ENCODE measurements at regions not wholly inside any gene's neighbourhood (a gene's known extent, or its start where the extent isn't known, plus 50 kb on each side); places are given as distances from the start of the nearest gene placed in this dataset.
"Not testable (repeated sequence)": the region's sequence is repeated elsewhere in the genome, so short reads cannot be mapped to it uniquely, and the experiment has no call there.

DNA sequence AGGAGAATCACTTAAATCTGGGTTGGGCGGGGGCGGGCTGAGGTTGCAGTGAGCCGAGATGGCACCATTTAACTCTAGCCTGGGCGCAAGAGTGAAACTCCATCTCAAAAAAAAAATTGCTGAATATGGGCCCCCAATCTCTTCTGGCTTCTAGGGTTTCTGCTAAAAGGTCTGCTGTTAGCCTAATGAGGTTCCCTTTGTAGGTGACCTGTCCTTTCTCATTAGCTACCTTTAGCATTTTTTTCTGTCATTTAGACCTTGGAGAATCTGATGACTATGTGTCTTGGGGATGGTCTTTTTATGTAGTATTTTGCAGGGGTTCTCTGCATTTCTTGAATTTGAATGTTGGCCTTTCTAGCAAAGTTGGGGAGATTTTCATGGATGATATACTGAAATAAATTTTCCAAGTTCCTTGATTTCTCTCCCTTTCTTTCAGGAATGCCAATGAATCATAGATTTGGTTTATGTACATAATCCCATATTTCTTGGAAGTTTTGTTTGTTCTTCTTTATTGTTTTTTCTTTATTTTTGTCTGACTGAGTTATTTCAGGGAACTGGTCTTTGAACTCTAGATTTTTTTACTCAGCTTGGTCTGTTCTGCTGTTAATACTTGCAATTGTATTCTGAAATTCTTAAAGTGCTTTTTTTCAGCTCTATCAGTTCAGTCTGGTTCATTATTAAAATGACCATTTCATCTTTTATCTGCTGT is 181.5 kb downstream of the TTC6 start:
- Mint-ChIP-seq H3K27ac (ENCODE audit: unreplicated experiment) (no peak overlapping the region), H3K4me3 (ENCODE audit: unreplicated experiment) (no peak overlapping the region), H3K36me3 (ENCODE audit: low read depth, unreplicated experiment) (no peaks in the 10 kb centered on the region), H3K4me1 (ENCODE audit: low read depth, unreplicated experiment) (no peaks in the 10 kb centered on the region), H3K9me3 (ENCODE audit: unreplicated experiment) (peaks cover 1% of the 10 kb centered on the region), H3K27me3 (ENCODE audit: low read depth, unreplicated experiment) (peaks cover 4% of the 10 kb centered on the region)
- Histone ChIP-seq H3K4me1 (ENCODE audit: insufficient read depth, low read length) (no peaks in the 10 kb centered on the region), H3K9ac (ENCODE audit: low read length) (no peak overlapping the region), H3K4me3 (ENCODE audit: insufficient read depth, low read depth, low read length) (no peak overlapping the region), H3K27me3 (ENCODE audit: insufficient read depth, low read length) (no peaks in the 10 kb centered on the region), H3K79me2 (ENCODE audit: insufficient read depth, low read length) (no peaks in the 10 kb centered on the region), H4K20me1 (ENCODE audit: insufficient read depth, low read length) (no peaks in the 10 kb centered on the region), H2AFZ (ENCODE audit: low read depth, low read length) (no peak overlapping the region), H3K4me2 (ENCODE audit: low read length) (no peak overlapping the region), H3K36me3 (ENCODE audit: insufficient read depth, low read length) (no peaks in the 10 kb centered on the region), H3K27ac (ENCODE audit: low read depth, low read length) (no peak overlapping the region), H3K9me3 (ENCODE audit: insufficient read depth, low read depth, low read length) (no peaks in the 10 kb centered on the region)
- no peak for TF ChIP-seq EZH2 (IDR thresholded peaks at IDR 0.05; ENCODE audit: insufficient read depth, low read length)
- TF ChIP-seq CTCF (IDR thresholded peaks at IDR 0.05; ENCODE audit: insufficient read depth, low read depth, low read length), result no peak
- DNase-seq (ENCODE audit: low read depth) (no peak), FAIRE-seq (no peak)

- Histone ChIP-seq H3K9me3 (ENCODE audit: insufficient read depth, low read depth, low read length) (no peaks in the 10 kb centered on the region), H4K20me1 (ENCODE audit: insufficient read depth, low read length) (no peaks in the 10 kb centered on the region), H3K4me2 (ENCODE audit: low read length) (no peak overlapping the region), H3K27me3 (ENCODE audit: insufficient read depth, low read length) (no peaks in the 10 kb centered on the region), H3K79me2 (ENCODE audit: insufficient read depth, low read length) (no peaks in the 10 kb centered on the region), H3K9ac (ENCODE audit: low read length) (no peak overlapping the region), H3K4me1 (ENCODE audit: insufficient read depth, low read length) (no peaks in the 10 kb centered on the region), H3K36me3 (ENCODE audit: insufficient read depth, low read length) (no peaks in the 10 kb centered on the region), H2AFZ (ENCODE audit: low read depth, low read length) (no peak overlapping the region), H3K27ac (ENCODE audit: low read depth, low read length) (no peak overlapping the region), H3K4me3 (ENCODE audit: insufficient read depth, low read depth, low read length) (no peak overlapping the region)
- Mint-ChIP-seq H3K4me3 (ENCODE audit: unreplicated experiment) (no peak overlapping the region), H3K4me1 (ENCODE audit: low read depth, unreplicated experiment) (no peaks in the 10 kb centered on the region), H3K36me3 (ENCODE audit: low read depth, unreplicated experiment) (no peaks in the 10 kb centered on the region), H3K27ac (ENCODE audit: unreplicated experiment) (no peak overlapping the region), H3K27me3 (ENCODE audit: low read depth, unreplicated experiment) (peaks cover 6% of the 10 kb centered on the region), H3K9me3 (ENCODE audit: unreplicated experiment) (peaks cover 1% of the 10 kb centered on the region)
- FAIRE-seq (no peak), DNase-seq (ENCODE audit: low read depth) (no peak)
- TF ChIP-seq EZH2 (IDR thresholded peaks at IDR 0.05; ENCODE audit: insufficient read depth, low read length) (no peak), CTCF (IDR thresholded peaks at IDR 0.05; ENCODE audit: insufficient read depth, low read depth, low read length) (no peak)
Observed at GRCh38 chr14:37778135-37778943, 182.9 kb downstream of the TTC6 start.

- Mint-ChIP-seq H3K27me3 (ENCODE audit: low read depth, unreplicated experiment) (peaks cover 9% of the 10 kb centered on the region), H3K27ac (ENCODE audit: unreplicated experiment) (no peak overlapping the region), H3K9me3 (ENCODE audit: unreplicated experiment) (peaks cover 1% of the 10 kb centered on the region), H3K4me1 (ENCODE audit: low read depth, unreplicated experiment) (no peaks in the 10 kb centered on the region), H3K4me3 (ENCODE audit: unreplicated experiment) (no peak overlapping the region), H3K36me3 (ENCODE audit: low read depth, unreplicated experiment) (no peaks in the 10 kb centered on the region)
- Histone ChIP-seq H3K36me3 (ENCODE audit: insufficient read depth, low read length) (no peaks in the 10 kb centered on the region), H3K4me3 (ENCODE audit: insufficient read depth, low read depth, low read length) (no peak overlapping the region), H3K79me2 (ENCODE audit: insufficient read depth, low read length) (no peaks in the 10 kb centered on the region), H3K4me1 (ENCODE audit: insufficient read depth, low read length) (no peaks in the 10 kb centered on the region), H2AFZ (ENCODE audit: low read depth, low read length) (no peak overlapping the region), H3K4me2 (ENCODE audit: low read length) (no peak overlapping the region), H3K27me3 (ENCODE audit: insufficient read depth, low read length) (no peaks in the 10 kb centered on the region), H3K9me3 (ENCODE audit: insufficient read depth, low read depth, low read length) (no peaks in the 10 kb centered on the region), H3K27ac (ENCODE audit: low read depth, low read length) (no peak overlapping the region), H4K20me1 (ENCODE audit: insufficient read depth, low read length) (no peaks in the 10 kb centered on the region), H3K9ac (ENCODE audit: low read length) (no peak overlapping the region)
- no peak for DNase-seq (ENCODE audit: low read depth)
- no peak for FAIRE-seq
- TF ChIP-seq CTCF (IDR thresholded peaks at IDR 0.05; ENCODE audit: insufficient read depth, low read depth, low read length) (no peak), EZH2 (IDR thresholded peaks at IDR 0.05; ENCODE audit: insufficient read depth, low read length) (no peak)
Observed at GRCh38 chr14:37779480-37779879, 184.1 kb downstream of the TTC6 start.

DNA sequence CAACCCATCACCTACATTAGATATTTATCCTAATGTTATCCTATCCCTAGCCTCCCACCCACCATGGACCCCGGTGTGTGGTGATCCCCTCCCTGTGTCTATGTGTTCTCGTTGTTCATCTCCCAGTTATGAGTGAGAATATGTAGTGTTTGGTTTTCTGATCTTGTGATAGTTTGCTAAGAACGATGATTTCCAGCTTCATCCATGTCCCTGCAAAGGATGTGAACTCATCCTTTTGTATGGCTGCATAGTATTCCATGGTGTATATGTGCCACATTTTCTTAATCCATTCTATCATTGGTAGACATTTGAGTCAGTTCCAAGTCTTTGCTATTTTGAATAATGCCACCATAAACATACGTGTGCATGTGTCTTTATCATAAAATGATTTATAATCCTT is 185.3 kb downstream of the TTC6 start:
- not testable (repeated sequence) for H3K36me3 Mint-ChIP-seq (ENCODE audit: low read depth, unreplicated experiment); H3K79me2 ChIP-seq (ENCODE audit: insufficient read depth, low read length); H3K36me3 ChIP-seq (ENCODE audit: insufficient read depth, low read length); DNase-seq (ENCODE audit: low read depth); H3K9me3 Mint-ChIP-seq (ENCODE audit: unreplicated experiment); H3K9me3 ChIP-seq (ENCODE audit: insufficient read depth, low read depth, low read length); H3K4me1 ChIP-seq (ENCODE audit: insufficient read depth, low read length); H3K27ac Mint-ChIP-seq (ENCODE audit: unreplicated experiment); H3K4me3 ChIP-seq (ENCODE audit: insufficient read depth, low read depth, low read length); H3K27ac ChIP-seq (ENCODE audit: low read depth, low read length); H4K20me1 ChIP-seq (ENCODE audit: insufficient read depth, low read length); FAIRE-seq; H2AFZ ChIP-seq (ENCODE audit: low read depth, low read length); H3K9ac ChIP-seq (ENCODE audit: low read length); H3K27me3 ChIP-seq (ENCODE audit: insufficient read depth, low read length); H3K4me3 Mint-ChIP-seq (ENCODE audit: unreplicated experiment); H3K4me1 Mint-ChIP-seq (ENCODE audit: low read depth, unreplicated experiment); H3K4me2 ChIP-seq (ENCODE audit: low read length)
- H3K27me3 Mint-ChIP-seq (ENCODE audit: low read depth, unreplicated experiment), result peaks cover 10% of the 10 kb centered on the region

Data from astrocyte (in vitro differentiated cells and primary cell).